WERI-Rb-1 (cell line): ENCODE measurements at regions not wholly inside any gene's neighbourhood (a gene's known extent, or its start where the extent isn't known, plus 50 kb on each side); places are given as distances from the start of the nearest gene placed in this dataset.

Source experiments
- DNase-seq: peaks from one replicate; pipeline ENCODE4 v3.0.0-alpha.2; 2020
- H3K27ac ChIP-seq: fragments of 250-450 bp; sonication (Bioruptor Pico); 2 replicates; pipeline ENCODE4 v1.5.1; 2020; ENCODE audit warnings: mild to moderate bottlenecking, moderate library complexity
- H3K27me3 ChIP-seq: fragments of 250-450 bp; sonication (Bioruptor Pico); 2 replicates; pipeline ENCODE4 v1.5.1; 2021; ENCODE audit warnings: mild to moderate bottlenecking, low read depth, moderate library complexity; ENCODE audit not compliant: insufficient read depth, severe bottlenecking
- H3K36me3 ChIP-seq: fragments of 250-450 bp; sonication (Bioruptor Pico); 2 replicates; pipeline ENCODE4 v1.5.1; 2020; ENCODE audit warnings: mild to moderate bottlenecking, moderate library complexity
- H3K4me3 ChIP-seq: 2 replicates; pipeline ENCODE4 v1.5.1; 2011; ENCODE audit warnings: low read depth, mild to moderate bottlenecking, control low read depth, low read length
- H3K9me3 ChIP-seq: fragments of 250-450 bp; sonication (Bioruptor Pico); 2 replicates; pipeline ENCODE4 v1.5.1; 2021; ENCODE audit warnings: mild to moderate bottlenecking, moderate library complexity; ENCODE audit not compliant: severe bottlenecking
- CTCF ChIP-seq: IDR thresholded peaks from 2 replicates; pipeline ENCODE4 v1.5.1; 2011; ENCODE audit warnings: low read depth, mild to moderate bottlenecking, control low read depth, inconsistent platforms, low read length

- Histone ChIP-seq H3K27me3 (no peaks in the 10 kb centered on the region), H3K36me3 (no peaks in the 10 kb centered on the region), H3K27ac (peak overlapping the region; percentile 87), H3K4me3 (no peak overlapping the region), H3K9me3 (peaks cover 4% of the 10 kb centered on the region)
- TF ChIP-seq CTCF, result no peak
- peak; percentile 83 for DNase-seq
Observed at GRCh38 chr2:30325600-30326328, 94.4 kb downstream of the LBH start.

DNA sequence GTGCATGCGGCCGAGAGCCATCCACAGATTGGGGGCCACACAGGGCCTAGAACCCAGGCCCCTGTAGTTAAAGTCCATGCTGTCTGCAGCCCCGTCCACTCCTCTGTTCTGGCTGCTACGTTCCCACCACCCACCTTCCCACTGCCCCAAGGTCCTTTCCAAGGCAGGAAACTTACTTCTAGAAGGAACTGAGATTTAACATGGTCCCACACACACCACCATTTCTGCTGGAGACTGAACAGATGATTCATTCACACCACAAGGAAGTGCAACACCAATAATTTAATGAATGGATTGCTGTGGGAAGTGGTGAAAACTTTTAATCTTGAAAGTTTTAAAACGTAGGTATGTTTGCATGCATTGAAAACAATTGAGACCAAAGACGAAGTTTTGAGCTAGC lies 95.2 kb downstream of the LBH start:
- Histone ChIP-seq H3K9me3 (peaks cover 4% of the 10 kb centered on the region), H3K27me3 (no peaks in the 10 kb centered on the region), H3K27ac (peak overlapping the region; percentile 87), H3K36me3 (no peaks in the 10 kb centered on the region), H3K4me3 (no peak overlapping the region)
- DNase-seq, result no peak
- TF ChIP-seq CTCF, result no peak

DNA sequence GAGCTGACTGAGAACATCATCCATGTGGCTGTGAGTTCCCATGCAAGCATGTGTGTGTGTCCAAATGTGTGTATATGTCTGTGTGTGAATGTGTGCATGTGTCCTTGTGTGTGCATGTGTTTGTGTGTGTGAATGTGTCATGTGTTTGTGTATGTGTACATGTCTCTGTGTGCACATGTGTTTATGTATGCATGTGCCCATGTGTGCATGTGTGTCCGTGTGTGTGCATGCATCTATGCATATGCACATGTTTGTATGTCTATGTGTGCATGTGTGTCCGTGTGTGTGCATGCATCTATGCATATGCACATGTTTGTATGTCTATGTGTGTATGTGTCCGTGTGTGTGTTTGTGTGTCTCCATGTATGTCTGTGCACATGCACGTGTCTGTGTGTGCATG lies 99.7 kb downstream of the LBH start:
- no peaks in the 10 kb centered on the region for H3K27me3 ChIP-seq
- no peaks in the 10 kb centered on the region for H3K36me3 ChIP-seq
- H3K27ac ChIP-seq, result no peak overlapping the region
- no peak overlapping the region for H3K4me3 ChIP-seq
- H3K9me3 ChIP-seq, result no peaks in the 10 kb centered on the region
- no peak for DNase-seq
- TF ChIP-seq CTCF, result no peak

GRCh38 chr2:30331869-30332268 lies 100.5 kb downstream of the LBH start:
- Histone ChIP-seq H3K4me3 (no peak overlapping the region), H3K9me3 (no peaks in the 10 kb centered on the region), H3K27ac (no peak overlapping the region), H3K27me3 (no peaks in the 10 kb centered on the region), H3K36me3 (no peaks in the 10 kb centered on the region)
- no peak for TF ChIP-seq CTCF
- DNase-seq, result no peak

DNA sequence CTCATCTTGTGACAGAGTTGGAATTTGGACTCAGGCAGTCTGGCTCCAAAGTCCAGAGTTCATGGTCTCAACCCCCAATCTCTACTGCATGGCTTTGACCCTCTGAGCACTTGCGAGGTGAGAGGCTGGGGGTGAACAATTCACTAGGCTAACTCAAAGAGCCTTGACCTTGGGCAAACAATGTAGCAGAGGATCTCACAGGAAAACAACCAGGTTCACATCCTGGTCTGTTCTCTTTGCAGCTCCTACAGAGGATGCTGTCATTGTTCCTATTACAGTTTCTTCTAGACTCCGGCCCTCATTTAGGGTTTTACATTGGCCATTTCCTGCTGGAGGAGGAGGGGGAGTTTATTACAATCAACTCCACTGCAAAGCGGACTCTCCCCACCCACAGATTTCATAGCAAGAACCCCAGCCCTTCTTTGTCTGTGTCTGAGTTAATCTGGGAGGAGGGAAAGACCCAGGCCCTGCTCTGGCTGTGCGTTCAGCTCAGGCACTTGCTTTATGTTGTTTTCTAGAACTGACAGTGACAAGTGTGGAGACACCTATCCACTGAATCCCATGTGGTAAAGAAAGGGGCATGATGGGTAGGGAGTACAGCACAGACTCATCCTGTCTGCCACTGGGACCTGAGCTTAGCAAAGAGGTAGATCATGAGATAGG lies 101.6 kb downstream of the LBH start:
- no peak for TF ChIP-seq CTCF
- Histone ChIP-seq H3K27me3 (no peaks in the 10 kb centered on the region), H3K36me3 (no peaks in the 10 kb centered on the region), H3K4me3 (no peak overlapping the region), H3K27ac (no peak overlapping the region), H3K9me3 (no peaks in the 10 kb centered on the region)
- DNase-seq, result no peak
